Mucosa of rectum (tissue), 2 donors: ENCODE measurements at regions not wholly inside any gene's neighbourhood (a gene's known extent, or its start where the extent isn't known, plus 50 kb on each side); places are given as distances from the start of the nearest gene placed in this dataset.

Experiments used
- H3K27ac ChIP-seq, 2 donors: one replicate each; pipeline ENCODE4 v1.7.0; 2013; ENCODE audit warnings: inconsistent platforms in 2 of 2, low read depth in 2 of 2, low read length in 2 of 2
- H3K27me3 ChIP-seq, 2 donors: one replicate each; pipeline ENCODE4 v1.7.0; 2013; ENCODE audit warnings: low read length in 2 of 2; ENCODE audit not compliant: control insufficient read depth in 2 of 2, insufficient read depth in 2 of 2
- H3K36me3 ChIP-seq, 2 donors: one replicate each; pipeline ENCODE4 v1.7.0; 2013; ENCODE audit warnings: low read length in 2 of 2; ENCODE audit not compliant: control insufficient read depth in 2 of 2, insufficient read depth in 2 of 2
- H3K4me1 ChIP-seq, 2 donors: one replicate each; pipeline ENCODE4 v1.7.0; 2013; ENCODE audit warnings: low read length in 2 of 2, mild to moderate bottlenecking in 1 of 2; ENCODE audit not compliant: control insufficient read depth in 2 of 2, insufficient read depth in 2 of 2
- H3K4me3 ChIP-seq, 2 donors: one replicate each; pipeline ENCODE4 v1.7.0; 2013; ENCODE audit warnings: low read length in 2 of 2
- H3K9ac ChIP-seq, 2 donors: one replicate each; pipeline ENCODE4 v1.7.0; 2013; ENCODE audit warnings: low read length in 2 of 2, low read depth in 1 of 2, mild to moderate bottlenecking in 1 of 2
- H3K9me3 ChIP-seq, 2 donors: one replicate each; pipeline ENCODE4 v1.7.0; 2013; ENCODE audit warnings: low read length in 2 of 2; ENCODE audit not compliant: control insufficient read depth in 2 of 2
- donor health status: healthy.
- donor health status: Normal muscosa, but diverticular disease.

DNA sequence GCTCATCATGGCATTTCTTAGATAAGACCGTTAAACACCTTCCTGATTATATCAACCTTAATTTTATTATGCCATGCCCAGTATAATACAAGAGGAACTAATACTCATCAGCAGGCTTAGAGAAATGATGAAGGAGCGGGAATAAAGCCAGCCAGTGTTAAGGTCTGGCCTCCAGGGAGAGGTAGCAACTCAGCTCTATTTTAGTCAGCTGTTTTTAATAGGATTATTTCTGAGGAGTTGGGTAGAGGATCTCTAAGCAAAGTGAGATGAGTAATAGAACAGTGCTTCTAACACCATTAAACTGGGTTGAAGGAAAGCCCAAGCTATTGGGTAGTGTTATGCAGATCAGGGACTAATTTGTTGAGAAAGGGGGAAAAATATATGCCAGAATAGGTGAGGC, 921.5 kb downstream of the TTLL7 start:
- Histone ChIP-seq H3K4me1 (no peaks in the 10 kb centered on the region), H3K36me3 (no peaks in the 10 kb centered on the region), H3K9me3 (no peaks in the 10 kb centered on the region), H3K27ac (no peak overlapping the region), H3K4me3 (no peak overlapping the region), H3K27me3 (no peaks in the 10 kb centered on the region), H3K9ac (no peak overlapping the region)

DNA sequence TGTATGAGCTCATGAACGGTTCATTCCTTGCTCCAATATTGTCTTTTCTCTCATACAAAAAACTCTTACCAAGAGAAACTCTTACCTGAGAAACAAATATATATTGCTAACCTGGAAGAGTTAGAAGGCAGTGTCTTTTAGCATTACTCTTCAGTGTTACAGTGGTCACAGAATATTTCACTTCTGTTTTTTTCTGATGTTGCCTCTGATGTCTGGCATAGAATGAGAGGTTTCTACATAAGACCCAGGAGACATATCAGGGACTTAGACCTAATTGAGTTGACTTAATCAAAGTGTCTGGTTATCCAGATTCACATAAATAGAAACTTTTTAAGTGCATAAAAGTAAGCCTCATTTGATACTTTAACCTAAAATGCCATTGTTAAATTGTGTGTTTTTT, 923.8 kb downstream of the TTLL7 start:
- Histone ChIP-seq H3K9me3 (no peaks in the 10 kb centered on the region), H3K27ac (no peak overlapping the region), H3K4me3 (no peak overlapping the region), H3K27me3 (no peaks in the 10 kb centered on the region), H3K36me3 (no peaks in the 10 kb centered on the region), H3K4me1 (no peaks in the 10 kb centered on the region), H3K9ac (no peak overlapping the region)

DNA sequence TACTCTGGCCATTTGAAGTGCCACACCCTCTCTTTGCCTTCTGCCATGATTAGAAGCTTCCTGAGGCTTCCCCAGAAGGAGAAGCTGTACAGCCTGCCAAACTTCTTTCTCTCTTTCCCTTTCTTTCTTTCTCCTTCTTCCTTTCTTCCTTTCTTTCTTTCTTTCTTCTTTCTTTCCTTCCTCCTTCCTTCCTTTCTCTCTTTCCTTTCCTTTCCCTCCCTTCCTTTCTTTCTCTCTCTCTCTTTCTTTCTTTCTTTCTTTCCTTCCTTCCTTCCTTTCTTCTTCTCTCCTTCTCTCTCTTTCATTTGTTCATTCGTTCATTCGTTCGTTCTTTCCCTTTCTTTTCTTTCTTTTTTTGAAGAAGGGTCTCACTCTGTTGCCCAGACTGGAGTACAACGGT, 931.0 kb downstream of the TTLL7 start:
- no peaks in the 10 kb centered on the region for H3K36me3 ChIP-seq
- no peak overlapping the region for H3K27ac ChIP-seq
- no peaks in the 10 kb centered on the region for H3K9me3 ChIP-seq
- no peaks in the 10 kb centered on the region for H3K4me1 ChIP-seq
- H3K9ac ChIP-seq = no peak overlapping the region
- no peak overlapping the region for H3K4me3 ChIP-seq
- no peaks in the 10 kb centered on the region for H3K27me3 ChIP-seq

DNA sequence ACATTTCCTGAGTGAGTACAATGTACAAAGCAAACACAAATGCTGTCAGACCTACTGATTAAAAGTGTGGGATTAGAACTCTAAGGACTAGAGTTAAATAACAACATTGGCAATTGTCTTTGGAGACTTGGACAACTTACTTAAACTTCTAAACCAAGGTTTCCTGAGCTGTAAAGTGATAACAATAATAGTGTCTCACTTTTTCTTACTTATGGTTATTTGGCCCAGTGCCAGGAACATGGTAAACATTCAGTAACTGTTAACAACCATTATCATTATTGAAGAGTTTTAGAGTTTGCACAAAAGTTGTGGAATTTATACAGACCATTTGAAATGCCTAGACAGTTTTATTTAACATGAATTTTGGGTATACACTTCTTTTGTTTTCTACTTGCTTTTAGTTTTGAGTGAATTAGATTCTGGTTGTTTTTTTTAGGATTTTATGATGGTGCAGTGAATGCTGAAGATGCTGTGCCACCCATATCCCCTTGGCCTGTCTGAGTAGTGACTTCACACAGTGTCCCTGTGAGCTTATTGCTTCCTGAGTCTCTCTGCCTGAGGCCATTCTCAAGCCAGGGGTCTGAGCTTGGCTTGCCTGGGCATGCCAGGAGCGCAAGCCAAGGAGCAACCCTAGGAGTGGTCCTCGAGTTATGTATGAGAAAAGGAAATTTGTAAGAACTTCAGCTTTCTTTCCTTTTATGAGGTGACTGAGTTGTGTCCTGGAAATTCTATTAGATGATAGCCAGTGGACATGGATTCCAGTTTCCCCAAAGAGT, 932.8 kb downstream of the TTLL7 start:
- Histone ChIP-seq H3K36me3 (no peaks in the 10 kb centered on the region), H3K27ac (no peak overlapping the region), H3K9me3 (no peaks in the 10 kb centered on the region), H3K4me1 (no peaks in the 10 kb centered on the region), H3K9ac (no peak overlapping the region), H3K27me3 (no peaks in the 10 kb centered on the region), H3K4me3 (no peak overlapping the region)

DNA sequence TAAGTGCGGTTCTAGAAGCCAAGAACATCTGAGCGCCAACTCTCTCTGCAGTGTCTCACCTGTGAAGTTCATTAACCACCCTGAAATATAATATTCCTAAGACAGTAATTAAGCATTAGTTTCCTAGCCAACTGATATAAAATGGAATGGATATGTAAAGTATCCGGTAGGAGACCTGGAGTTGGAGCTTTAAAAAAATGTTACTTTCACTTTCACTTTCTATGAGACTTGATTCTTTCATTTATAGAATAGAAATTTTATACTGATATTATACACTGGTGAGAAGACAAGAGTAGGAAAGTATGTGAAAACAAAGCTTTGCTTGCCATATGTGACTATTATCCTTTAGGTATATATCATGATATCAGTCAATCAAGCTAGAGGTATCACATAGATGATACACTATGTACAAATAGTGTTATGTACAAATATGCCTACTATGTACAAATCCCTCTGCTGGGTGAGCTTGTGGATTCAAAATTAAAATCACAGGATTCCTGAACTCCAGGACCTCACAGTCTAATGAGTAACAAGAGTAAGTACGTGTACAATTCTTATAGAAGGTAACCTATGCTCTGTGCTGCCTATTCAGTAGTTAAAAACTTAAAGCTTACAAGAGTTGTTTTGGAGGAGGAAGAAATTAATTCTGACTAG, 934.2 kb downstream of the TTLL7 start:
- H3K4me1 ChIP-seq = no peaks in the 10 kb centered on the region
- no peak overlapping the region for H3K27ac ChIP-seq
- H3K9me3 ChIP-seq = no peaks in the 10 kb centered on the region
- H3K4me3 ChIP-seq = no peak overlapping the region
- H3K27me3 ChIP-seq = no peaks in the 10 kb centered on the region
- no peaks in the 10 kb centered on the region for H3K36me3 ChIP-seq
- H3K9ac ChIP-seq = no peak overlapping the region

DNA sequence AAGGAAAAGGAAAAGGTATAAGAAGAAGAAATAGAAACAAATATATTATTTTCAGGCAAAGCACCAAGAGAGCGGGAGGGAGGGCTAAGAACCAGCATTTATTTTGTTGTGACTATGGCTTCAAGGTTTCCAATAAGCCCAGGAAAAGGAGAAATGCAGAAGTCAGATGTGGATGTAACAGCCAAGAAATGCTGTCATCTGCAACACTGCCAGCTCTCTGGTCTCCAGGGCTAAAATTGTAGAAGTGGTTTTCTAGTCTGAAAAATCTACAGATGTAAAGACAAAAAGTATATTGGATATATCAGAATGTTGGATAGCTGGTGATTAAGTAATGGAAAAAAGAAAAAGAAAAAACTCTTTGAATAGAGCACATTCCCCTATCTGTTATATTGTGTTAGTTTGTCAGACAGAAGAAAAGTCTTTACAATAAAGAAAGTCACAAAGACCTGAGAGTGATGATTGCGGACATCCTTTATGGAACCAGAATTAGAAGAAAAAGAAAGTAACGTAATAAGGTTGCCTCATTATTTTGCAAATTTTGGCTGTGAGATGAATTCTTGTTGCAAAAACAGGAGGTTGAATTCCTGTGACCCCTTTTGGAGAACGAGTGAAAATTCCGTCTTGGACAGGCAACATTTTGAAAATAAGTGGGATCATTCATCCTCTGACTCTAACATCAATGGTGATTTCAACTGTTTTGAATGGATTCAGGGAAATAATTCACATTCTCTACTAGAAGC, 938.1 kb downstream of the TTLL7 start:
- Histone ChIP-seq H3K36me3 (no peaks in the 10 kb centered on the region), H3K27me3 (no peaks in the 10 kb centered on the region), H3K9ac (no peak overlapping the region), H3K4me1 (no peaks in the 10 kb centered on the region), H3K27ac (no peak overlapping the region), H3K4me3 (no peak overlapping the region), H3K9me3 (no peaks in the 10 kb centered on the region)

DNA sequence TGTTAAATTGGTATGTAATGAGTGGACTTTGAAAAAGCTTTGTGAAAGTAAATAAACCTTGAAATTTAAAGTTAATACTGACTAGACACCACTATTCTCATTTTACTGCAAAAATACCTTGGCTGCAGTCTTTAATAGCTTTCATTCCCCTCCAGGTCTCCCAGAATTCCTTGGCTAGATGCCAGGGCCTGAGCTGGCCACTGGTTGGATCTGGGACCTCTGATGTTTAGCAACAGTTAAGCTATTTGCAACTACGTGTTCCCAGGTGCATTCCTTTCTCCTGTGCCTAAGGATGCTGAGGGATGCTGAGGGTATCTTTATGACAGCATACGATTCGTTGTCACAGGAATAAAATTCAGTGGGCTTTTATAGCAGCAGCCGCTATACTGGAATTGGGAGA, 938.7 kb downstream of the TTLL7 start:
- Histone ChIP-seq H3K27ac (no peak overlapping the region), H3K27me3 (no peaks in the 10 kb centered on the region), H3K4me1 (no peaks in the 10 kb centered on the region), H3K9me3 (no peaks in the 10 kb centered on the region), H3K4me3 (no peak overlapping the region), H3K9ac (no peak overlapping the region), H3K36me3 (no peaks in the 10 kb centered on the region)

DNA sequence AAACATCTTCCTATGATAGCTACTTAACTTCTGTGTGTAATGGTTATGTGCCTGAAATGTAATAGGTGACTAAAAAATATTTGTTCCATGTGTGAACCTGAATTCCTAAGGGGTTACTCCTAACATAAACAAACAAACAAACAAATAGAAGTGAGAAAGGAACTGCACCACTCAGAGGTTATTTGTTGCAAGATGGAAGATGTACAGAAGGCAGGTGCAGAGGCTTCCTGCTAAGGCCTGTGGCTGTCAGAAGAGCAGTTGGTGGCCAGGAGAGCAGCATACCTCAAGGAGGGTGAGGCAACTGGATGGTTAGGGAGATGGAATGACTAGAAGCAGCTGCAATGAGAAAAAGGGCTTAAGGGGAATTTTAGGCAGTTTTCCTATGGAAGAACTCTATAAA, 940.6 kb downstream of the TTLL7 start:
- Histone ChIP-seq H3K4me1 (no peaks in the 10 kb centered on the region), H3K9me3 (no peaks in the 10 kb centered on the region), H3K36me3 (no peaks in the 10 kb centered on the region), H3K27ac (no peak overlapping the region), H3K27me3 (no peaks in the 10 kb centered on the region), H3K9ac (no peak overlapping the region), H3K4me3 (no peak overlapping the region)

DNA sequence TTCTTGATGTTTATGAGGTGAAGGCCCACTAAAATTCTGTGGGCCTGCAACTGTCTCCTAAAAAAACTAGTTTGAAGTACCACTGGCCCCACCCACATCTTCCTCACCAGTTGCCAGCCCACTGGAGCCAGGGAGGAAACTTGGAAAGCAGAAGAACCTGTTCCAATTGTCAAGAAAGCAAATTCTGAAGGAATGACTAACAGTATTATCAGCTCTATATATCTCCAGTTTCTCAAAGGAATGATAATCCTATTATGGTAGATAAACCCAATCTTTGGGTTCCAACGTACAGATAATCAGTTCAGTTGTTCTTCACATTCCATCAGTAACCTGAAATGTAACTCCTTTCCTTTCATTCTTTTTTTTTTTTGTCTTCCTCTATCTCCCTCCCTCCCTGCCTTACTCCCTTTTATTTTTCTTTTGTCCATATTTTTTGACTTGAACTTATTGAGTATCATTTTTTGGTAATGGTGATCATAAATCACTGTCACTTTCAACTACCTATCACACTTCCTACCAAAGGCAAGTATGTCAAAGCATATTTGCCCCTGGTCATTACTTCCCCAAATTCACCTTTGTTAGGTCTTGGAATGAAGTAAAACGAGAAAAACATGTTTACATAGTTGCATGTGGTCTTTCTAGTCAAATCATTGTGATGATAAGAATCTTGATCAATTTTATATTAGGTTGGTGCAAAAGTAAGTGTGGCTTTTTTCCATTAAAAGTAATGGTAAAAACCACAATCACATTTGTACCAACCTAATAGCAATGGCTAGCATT, 943.4 kb downstream of the TTLL7 start:
- H3K27ac ChIP-seq = no peak overlapping the region
- no peaks in the 10 kb centered on the region for H3K36me3 ChIP-seq
- H3K27me3 ChIP-seq = no peaks in the 10 kb centered on the region
- no peaks in the 10 kb centered on the region for H3K9me3 ChIP-seq
- H3K4me1 ChIP-seq = no peaks in the 10 kb centered on the region
- no peak overlapping the region for H3K4me3 ChIP-seq
- no peak overlapping the region for H3K9ac ChIP-seq

DNA sequence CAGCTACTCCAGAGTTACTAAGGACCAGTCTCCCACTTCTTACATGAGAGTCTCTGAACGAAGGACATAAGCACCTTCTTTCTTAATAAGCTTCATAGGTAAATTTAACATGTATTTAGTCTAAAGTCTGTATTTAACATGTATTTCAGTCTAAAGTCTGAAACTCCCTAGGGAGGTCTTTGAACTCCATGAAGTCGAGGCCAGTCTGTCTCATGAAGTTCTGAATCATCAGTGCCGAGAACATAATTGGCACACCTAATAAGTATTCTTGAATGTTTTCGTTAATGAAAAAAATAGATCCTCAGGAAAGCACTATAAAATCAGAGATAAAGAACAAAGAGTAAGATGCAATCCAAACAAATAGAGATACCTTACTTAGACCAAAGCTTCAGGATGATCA, 945.5 kb downstream of the TTLL7 start:
- no peak overlapping the region for H3K9ac ChIP-seq
- H3K27ac ChIP-seq = no peak overlapping the region
- H3K27me3 ChIP-seq = no peaks in the 10 kb centered on the region
- no peaks in the 10 kb centered on the region for H3K36me3 ChIP-seq
- no peak overlapping the region for H3K4me3 ChIP-seq
- H3K4me1 ChIP-seq = no peaks in the 10 kb centered on the region
- H3K9me3 ChIP-seq = no peaks in the 10 kb centered on the region
